Upper lobe of right lung (tissue), 1 donor: ENCODE measurements at regions not wholly inside any gene's neighbourhood (a gene's known extent, or its start where the extent isn't known, plus 50 kb on each side); places are given as distances from the start of the nearest gene placed in this dataset.

ENCODE experiments used
- ATAC-seq: fragments of 200-7000 bp; cut with Tn5 transposase; one replicate; pipeline ENCODE4 v1.9.1; 2020; ENCODE audit warnings: mild to moderate bottlenecking, moderate library complexity
- DNase-seq: peaks from one replicate; pipeline ENCODE4 v3.0.0-alpha.2; 2020
- H3K27ac ChIP-seq: fragments of 200-600 bp; one replicate; pipeline ENCODE4 v1.8.0; 2022
- H3K27me3 ChIP-seq: fragments of 200-600 bp; one replicate; pipeline ENCODE4 v1.8.0; 2022; ENCODE audit warnings: mild to moderate bottlenecking
- H3K36me3 ChIP-seq: fragments of 200-600 bp; one replicate; pipeline ENCODE4 v1.8.0; 2022
- H3K4me1 ChIP-seq: fragments of 200-600 bp; one replicate; pipeline ENCODE4 v1.8.0; 2022
- H3K4me3 ChIP-seq: fragments of 200-600 bp; one replicate; pipeline ENCODE4 v1.8.0; 2022; ENCODE audit warnings: mild to moderate bottlenecking
- H3K9me3 ChIP-seq: fragments of 200-600 bp; one replicate; pipeline ENCODE4 v1.8.0; 2022
- intact Hi-C: fragments of 100-400 bp; cut with DNase I; formaldehyde crosslinking; loops from one replicate; pipeline ENCODE4 v1.11.0; 2022
- TF ChIP-seq, protein P1 (sequence below): fragments of 200-600 bp; IDR thresholded peaks from one replicate; pipeline ENCODE4 v1.8.0; 2022; ENCODE audit warnings: antibody characterized with exemption
- donor health status: DM: no; HTN: yes; CAD: no; lungs with severe emphysema.

DNA sequence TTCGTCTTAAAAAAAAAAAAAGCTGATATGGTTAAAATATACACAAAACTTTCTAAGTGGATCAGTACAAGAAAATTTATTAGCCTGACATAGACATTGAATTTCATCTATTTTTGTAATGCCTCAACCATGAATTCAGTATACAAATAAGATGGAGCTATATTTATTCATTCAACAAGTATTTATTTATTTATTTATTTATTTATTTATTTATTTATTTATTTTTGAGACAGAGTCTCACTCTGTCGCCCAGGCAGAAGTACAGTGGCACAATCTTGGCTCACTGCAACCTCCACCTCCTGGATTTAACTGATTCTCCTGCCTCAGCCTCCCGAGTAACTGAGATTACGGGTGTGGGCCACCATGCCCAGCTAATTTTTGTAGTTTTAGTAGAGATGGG, 78.5 kb upstream of the GSX1 start:
- H3K27ac ChIP-seq: no peak overlapping the region
- DNase-seq (no peak), ATAC-seq (no peak)
- TF ChIP-seq, protein P1, sequence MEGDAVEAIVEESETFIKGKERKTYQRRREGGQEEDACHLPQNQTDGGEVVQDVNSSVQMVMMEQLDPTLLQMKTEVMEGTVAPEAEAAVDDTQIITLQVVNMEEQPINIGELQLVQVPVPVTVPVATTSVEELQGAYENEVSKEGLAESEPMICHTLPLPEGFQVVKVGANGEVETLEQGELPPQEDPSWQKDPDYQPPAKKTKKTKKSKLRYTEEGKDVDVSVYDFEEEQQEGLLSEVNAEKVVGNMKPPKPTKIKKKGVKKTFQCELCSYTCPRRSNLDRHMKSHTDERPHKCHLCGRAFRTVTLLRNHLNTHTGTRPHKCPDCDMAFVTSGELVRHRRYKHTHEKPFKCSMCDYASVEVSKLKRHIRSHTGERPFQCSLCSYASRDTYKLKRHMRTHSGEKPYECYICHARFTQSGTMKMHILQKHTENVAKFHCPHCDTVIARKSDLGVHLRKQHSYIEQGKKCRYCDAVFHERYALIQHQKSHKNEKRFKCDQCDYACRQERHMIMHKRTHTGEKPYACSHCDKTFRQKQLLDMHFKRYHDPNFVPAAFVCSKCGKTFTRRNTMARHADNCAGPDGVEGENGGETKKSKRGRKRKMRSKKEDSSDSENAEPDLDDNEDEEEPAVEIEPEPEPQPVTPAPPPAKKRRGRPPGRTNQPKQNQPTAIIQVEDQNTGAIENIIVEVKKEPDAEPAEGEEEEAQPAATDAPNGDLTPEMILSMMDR: no peak
- no peaks in the 10 kb centered on the region for H3K27me3 ChIP-seq
- H3K4me1 ChIP-seq: no peaks in the 10 kb centered on the region
- H3K4me3 ChIP-seq: no peak overlapping the region
- no peaks in the 10 kb centered on the region for H3K36me3 ChIP-seq
- intact Hi-C loops: no loop called here
- H3K9me3 ChIP-seq: no peaks in the 10 kb centered on the region

- Histone ChIP-seq H3K4me1 (no peaks in the 10 kb centered on the region), H3K9me3 (no peaks in the 10 kb centered on the region), H3K36me3 (no peaks in the 10 kb centered on the region), H3K27me3 (no peaks in the 10 kb centered on the region), H3K4me3 (no peak overlapping the region), H3K27ac (no peak overlapping the region)
- TF ChIP-seq, protein P1: no peak
- peak; percentile 42 for ATAC-seq
- no peak for DNase-seq
- intact Hi-C loops: no loop called here
Observed at GRCh38 chr13:27721681-27722080, 70.6 kb upstream of the GSX1 start.

GRCh38 chr13:27728271-27728670, 64.0 kb upstream of the GSX1 start:
- no peaks in the 10 kb centered on the region for H3K27me3 ChIP-seq
- H3K9me3 ChIP-seq: no peaks in the 10 kb centered on the region
- TF ChIP-seq, protein P1: no peak
- no peaks in the 10 kb centered on the region for H3K4me1 ChIP-seq
- no peak for ATAC-seq
- no peak for DNase-seq
- H3K36me3 ChIP-seq: no peaks in the 10 kb centered on the region
- intact Hi-C loops: no loop called here
- no peak overlapping the region for H3K27ac ChIP-seq
- no peak overlapping the region for H3K4me3 ChIP-seq

DNA sequence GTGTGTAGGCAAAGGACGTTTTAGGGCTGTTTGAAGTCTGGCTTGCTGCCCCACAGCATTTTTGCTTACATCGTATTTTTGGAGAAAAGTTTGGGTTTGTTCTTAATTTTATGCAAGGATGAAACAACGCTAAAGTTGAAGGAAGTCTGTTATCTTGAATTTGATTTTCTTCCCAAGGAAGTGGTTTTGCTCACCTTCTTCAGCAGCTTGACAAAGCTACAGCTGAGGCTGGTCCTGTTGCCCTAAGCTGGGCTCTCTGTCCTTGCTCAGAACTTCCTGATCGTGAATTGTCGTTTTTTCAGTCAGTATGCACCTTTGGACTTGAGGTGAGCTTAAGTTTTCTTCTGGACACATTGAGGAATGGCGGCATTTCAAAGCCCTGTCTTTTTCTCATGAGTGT, 62.1 kb upstream of the GSX1 start:
- no peaks in the 10 kb centered on the region for H3K36me3 ChIP-seq
- intact Hi-C loops: no loop called here
- DNase-seq (no peak), ATAC-seq (no peak)
- H3K9me3 ChIP-seq: no peaks in the 10 kb centered on the region
- no peak overlapping the region for H3K4me3 ChIP-seq
- H3K27ac ChIP-seq: no peak overlapping the region
- H3K4me1 ChIP-seq: no peaks in the 10 kb centered on the region
- TF ChIP-seq, protein P1: no peak
- no peaks in the 10 kb centered on the region for H3K27me3 ChIP-seq
